GM23248 (cell line): ENCODE measurements at regions not wholly inside any gene's neighbourhood (a gene's known extent, or its start where the extent isn't known, plus 50 kb on each side); places are given as distances from the start of the nearest gene placed in this dataset.

ENCODE experiments used
- DNase-seq: peaks from one replicate; pipeline ENCODE4 v3.0.0-alpha.2; 2015
- H2AFZ ChIP-seq: fragments of 200-600 bp; sonication (generic); 2 replicates; pipeline ENCODE4 v1.6.1; 2016; ENCODE audit warnings: antibody characterized with exemption
- H3F3A ChIP-seq: fragments of 200-600 bp; sonication (generic); 2 replicates; pipeline ENCODE4 v1.6.1; 2016; ENCODE audit warnings: mild to moderate bottlenecking, antibody characterized with exemption, mixed run types; ENCODE audit not compliant: insufficient read depth
- H3K27ac ChIP-seq: fragments of 200-600 bp; sonication (generic); 2 replicates; pipeline ENCODE4 v1.5.1; 2016; ENCODE audit warnings: mild to moderate bottlenecking
- H3K27me3 ChIP-seq: fragments of 200-600 bp; sonication (generic); replicated peaks from 2 replicates; pipeline ENCODE4 v1.6.1; 2016; ENCODE audit warnings: mild to moderate bottlenecking; ENCODE audit not compliant: insufficient read depth
- H3K36me3 ChIP-seq: fragments of 200-600 bp; sonication (generic); 2 replicates; pipeline ENCODE4 v1.6.1; 2016; ENCODE audit warnings: low read depth, mild to moderate bottlenecking
- H3K4me1 ChIP-seq: fragments of 200-600 bp; sonication (generic); 2 replicates; pipeline ENCODE4 v1.6.1; 2016; ENCODE audit warnings: mild to moderate bottlenecking; ENCODE audit not compliant: insufficient read depth
- H3K4me2 ChIP-seq: fragments of 200-600 bp; sonication (generic); one replicate; pipeline ENCODE4 v1.6.1; 2016; ENCODE audit warnings: mild to moderate bottlenecking; ENCODE audit not compliant: unreplicated experiment
- H3K4me3 ChIP-seq: fragments of 200-600 bp; sonication (generic); 2 replicates; pipeline ENCODE4 v1.5.1; 2016; ENCODE audit warnings: mild to moderate bottlenecking
- H3K79me2 ChIP-seq: fragments of 200-600 bp; sonication (generic); 2 replicates; pipeline ENCODE4 v1.6.1; 2016; ENCODE audit warnings: mild to moderate bottlenecking; ENCODE audit not compliant: insufficient read depth
- H3K9ac ChIP-seq: fragments of 200-600 bp; sonication (generic); 2 replicates; pipeline ENCODE4 v1.6.1; 2016; ENCODE audit warnings: mild to moderate bottlenecking
- H3K9me2 ChIP-seq: fragments of 200-600 bp; sonication (generic); 2 replicates; pipeline ENCODE4 v1.6.1; 2016; ENCODE audit warnings: mixed run types, mild to moderate bottlenecking, moderate library complexity; ENCODE audit not compliant: insufficient read depth
- H3K9me3 ChIP-seq: fragments of 200-600 bp; sonication (generic); one replicate; pipeline ENCODE4 v1.6.1; 2017; ENCODE audit warnings: low read depth
- H4K20me1 ChIP-seq: fragments of 200-600 bp; sonication (generic); 2 replicates; pipeline ENCODE4 v1.6.0; 2016; ENCODE audit not compliant: insufficient read depth
- EZH2 ChIP-seq: fragments of 200-600 bp; sonication (generic); IDR thresholded peaks from 2 replicates; pipeline ENCODE4 v1.6.1; 2018; ENCODE audit warnings: antibody characterized with exemption, mild to moderate bottlenecking; ENCODE audit not compliant: insufficient read depth, poor library complexity, severe bottlenecking
- EZH2phosphoT487 ChIP-seq: fragments of 200-600 bp; sonication (generic); IDR thresholded peaks from 2 replicates; pipeline ENCODE4 v1.6.1; 2018; ENCODE audit warnings: antibody characterized with exemption, moderate library complexity, mild to moderate bottlenecking, low read depth; ENCODE audit not compliant: insufficient read depth
- WGBS, 2 experiments: methylation state at CpG; one replicate each; pipeline ENCODE4 v1.1.6; 2015 to 2017; ENCODE audit warnings: low lambda C conversion rate in 2 of 2, low coverage in 1 of 2; ENCODE audit errors: missing lambda C conversion rate in 2 of 2; 5-methylcytosine and 5-hydroxymethylcytosine counted together
- in situ Hi-C: fragments of 300-500 bp; cut with MboI; formaldehyde crosslinking; loops from 2 replicates; pipeline ENCODE4 v1.15.0; 2020

DNA sequence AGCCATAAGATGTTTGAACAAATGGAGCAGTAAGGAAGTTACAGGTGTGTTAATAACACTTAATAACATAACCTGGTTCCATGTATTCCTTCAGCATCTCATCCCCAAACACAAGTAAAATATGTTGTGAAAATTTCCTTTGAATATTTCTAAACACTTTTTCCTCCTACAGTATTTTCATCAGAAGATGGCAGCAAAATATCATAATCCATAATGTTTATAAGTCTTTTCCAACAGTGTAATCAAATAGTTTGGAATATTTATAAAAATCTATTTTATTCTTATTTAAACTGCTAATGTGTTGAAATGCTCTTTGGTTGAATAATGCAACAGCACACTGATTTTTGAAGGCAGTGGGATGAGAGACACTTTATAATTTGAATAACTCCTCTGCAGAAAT is 1020.5 kb downstream of the OTOL1 start:
- Histone ChIP-seq H3K4me3 (no peak overlapping the region), H3F3A (no peaks in the 10 kb centered on the region), H3K9me2 (no peaks in the 10 kb centered on the region), H3K79me2 (no peaks in the 10 kb centered on the region), H3K27ac (no peak overlapping the region), H3K4me1 (no peaks in the 10 kb centered on the region), H3K4me2 (no peak overlapping the region), H3K9ac (no peak overlapping the region), H3K27me3 (no peaks in the 10 kb centered on the region), H3K36me3 (no peaks in the 10 kb centered on the region), H3K9me3 (no peaks in the 10 kb centered on the region), H4K20me1 (no peaks in the 10 kb centered on the region), H2AFZ (no peak overlapping the region; the same call in 1 of the 2 replicates)
- DNase-seq: peak; percentile 6
- in situ Hi-C loops: no loop called here
- TF ChIP-seq EZH2 (no peak), EZH2phosphoT487 (no peak)

DNA sequence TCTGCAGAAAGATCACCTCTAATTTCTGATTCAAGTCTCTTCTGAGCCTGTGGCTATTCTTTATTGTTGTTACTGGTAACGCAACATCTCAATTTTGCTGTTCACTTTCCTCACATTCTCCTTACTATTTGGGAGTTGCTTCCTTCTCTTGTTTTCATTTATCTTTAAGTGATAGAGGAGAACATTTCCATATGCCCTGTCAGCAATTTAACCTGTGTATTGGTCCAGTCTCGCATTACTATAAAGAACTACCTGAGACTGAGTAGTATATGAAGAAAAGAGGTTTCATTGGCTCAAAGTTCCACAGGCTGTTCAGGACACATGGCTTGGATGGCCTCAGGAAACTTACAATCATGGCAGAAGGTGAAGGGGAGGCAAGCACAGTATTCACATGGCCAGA is 1025.1 kb downstream of the OTOL1 start:
- DNase-seq: no peak
- Histone ChIP-seq H3K4me1 (peaks cover 13% of the 10 kb centered on the region), H3K9ac (no peak overlapping the region), H3K9me2 (no peaks in the 10 kb centered on the region), H4K20me1 (no peaks in the 10 kb centered on the region), H3K79me2 (no peaks in the 10 kb centered on the region), H3F3A (peaks cover 21% of the 10 kb centered on the region), H3K36me3 (no peaks in the 10 kb centered on the region), H3K9me3 (no peaks in the 10 kb centered on the region), H3K4me2 (no peak overlapping the region), H2AFZ (no peak overlapping the region), H3K27me3 (no peaks in the 10 kb centered on the region), H3K27ac (no peak overlapping the region), H3K4me3 (no peak overlapping the region)
- no peak for TF ChIP-seq EZH2
- no peak for TF ChIP-seq EZH2phosphoT487
- in situ Hi-C loops: no loop called here
- 93 to 99% methylated on average over 2 of the region's 2 CpGs for WGBS, 2 experiments

DNA sequence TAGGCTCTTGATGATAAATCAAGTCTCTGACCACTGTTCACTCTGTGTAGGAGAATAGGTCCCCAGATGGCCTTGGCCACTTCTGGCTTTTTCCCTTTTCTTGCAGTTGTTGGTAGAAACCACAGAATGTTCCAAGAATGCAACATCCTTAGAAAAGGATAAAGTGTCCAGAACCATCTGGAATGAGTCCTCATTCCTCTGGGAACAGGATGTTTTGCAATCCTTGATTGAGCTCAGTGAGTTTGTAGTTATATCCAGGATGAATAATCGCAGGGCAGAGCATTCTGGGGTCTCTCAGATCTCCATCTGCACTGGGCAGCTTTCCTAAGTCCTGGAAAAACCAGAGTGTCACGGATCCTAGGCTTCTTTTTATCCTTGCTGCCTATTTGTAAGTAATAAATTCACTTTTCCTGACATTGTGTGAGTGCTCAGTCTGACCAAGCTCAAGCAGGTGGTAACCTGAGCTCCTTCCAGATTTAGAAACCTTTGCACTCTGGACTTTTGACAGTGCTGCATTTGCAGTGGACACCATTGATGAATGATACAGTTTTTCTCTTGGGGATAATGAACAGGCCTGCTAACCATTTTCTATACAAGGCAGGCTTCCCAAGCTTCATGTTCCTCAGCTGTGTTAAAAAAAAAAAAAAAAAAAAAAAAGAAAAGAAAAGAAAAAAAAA is 1028.6 kb downstream of the OTOL1 start:
- no peaks in the 10 kb centered on the region for H3K27me3 ChIP-seq
- in situ Hi-C loops: no loop called here
- H3K9me3 ChIP-seq: no peaks in the 10 kb centered on the region
- no peaks in the 10 kb centered on the region for H3K9me2 ChIP-seq
- H3K4me3 ChIP-seq: 0 out of 2 replicates have a peak overlapping the region, but pooled peaks have one; percentile 7
- peak; percentile 82 for DNase-seq
- H3K27ac ChIP-seq: peak overlapping the region; percentile 39
- no peaks in the 10 kb centered on the region for H3K79me2 ChIP-seq
- WGBS, 2 experiments: 0 to 2% methylated on average over 2 of the region's 2 CpGs
- peak overlapping the region; percentile 67 for H3K4me2 ChIP-seq
- H3K36me3 ChIP-seq: no peaks in the 10 kb centered on the region
- no peak overlapping the region for H3K9ac ChIP-seq
- no peak for TF ChIP-seq EZH2
- TF ChIP-seq EZH2phosphoT487: no peak
- peaks cover 13% of the 10 kb centered on the region for H3K4me1 ChIP-seq
- H4K20me1 ChIP-seq: no peaks in the 10 kb centered on the region
- peaks cover 21% of the 10 kb centered on the region for H3F3A ChIP-seq
- peak overlapping the region; percentile 28; the same call in 1 of the 2 replicates for H2AFZ ChIP-seq

DNA sequence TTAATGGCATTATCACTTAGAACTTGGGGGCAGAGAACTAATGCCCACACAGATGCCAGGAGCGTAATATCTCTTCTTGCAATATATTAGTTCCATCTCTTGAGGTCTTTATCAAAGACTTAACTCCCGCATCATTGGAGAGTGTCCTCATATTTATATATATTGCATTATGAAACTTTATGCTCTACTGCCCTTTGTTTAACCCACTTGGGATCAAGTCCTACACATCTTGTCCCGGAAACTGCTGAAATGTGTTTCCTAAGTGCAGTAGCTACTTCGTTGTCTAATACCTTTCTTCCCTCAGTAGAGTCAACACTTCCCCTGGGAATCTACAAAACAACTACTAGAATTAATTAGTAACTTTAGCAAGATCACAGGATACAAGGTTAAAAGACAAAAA is 1029.2 kb downstream of the OTOL1 start:
- Histone ChIP-seq H3F3A (peaks cover 21% of the 10 kb centered on the region), H2AFZ (no peak overlapping the region), H3K9ac (no peak overlapping the region), H3K36me3 (no peaks in the 10 kb centered on the region), H3K4me1 (peaks cover 13% of the 10 kb centered on the region), H3K9me3 (no peaks in the 10 kb centered on the region), H3K27me3 (no peaks in the 10 kb centered on the region), H3K79me2 (no peaks in the 10 kb centered on the region), H3K9me2 (no peaks in the 10 kb centered on the region), H4K20me1 (no peaks in the 10 kb centered on the region), H3K4me3 (no peak overlapping the region), H3K27ac (no peak overlapping the region), H3K4me2 (no peak overlapping the region)
- in situ Hi-C loops: no loop called here
- TF ChIP-seq EZH2phosphoT487 (no peak), EZH2 (no peak)
- no peak for DNase-seq
- WGBS, 2 experiments: 93 to 97% methylated on average over 4 of the region's 4 CpGs
